ENCODE measurements at regions not wholly inside any gene's neighbourhood (a gene's known extent, or its start where the extent isn't known, plus 50 kb on each side); places are given as distances from the start of the nearest gene placed in this dataset.

DNA sequence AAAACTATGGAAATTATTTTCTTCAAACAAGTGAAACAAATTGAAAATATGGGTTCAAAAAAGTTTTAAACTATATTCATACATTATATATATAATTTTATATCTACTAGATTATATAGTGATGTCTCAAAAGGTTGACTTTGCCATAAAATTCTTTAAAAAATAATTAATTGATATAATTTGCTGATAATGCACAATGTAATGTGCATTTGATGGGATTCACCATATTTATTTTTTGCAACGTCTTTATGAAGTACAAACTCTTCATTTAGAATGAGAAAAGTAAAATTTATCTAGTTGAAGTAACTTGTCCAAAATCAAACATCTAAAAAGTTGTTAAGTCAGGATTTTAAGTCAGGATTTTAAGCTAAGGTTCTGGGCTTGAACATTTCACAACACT lies 1954.5 kb upstream of the PCDH20 start:
- TF ChIP-seq, protein P1, sequence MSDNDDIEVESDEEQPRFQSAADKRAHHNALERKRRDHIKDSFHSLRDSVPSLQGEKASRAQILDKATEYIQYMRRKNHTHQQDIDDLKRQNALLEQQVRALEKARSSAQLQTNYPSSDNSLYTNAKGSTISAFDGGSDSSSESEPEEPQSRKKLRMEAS (IDR thresholded peaks at IDR 0.05): no peak
- TF ChIP-seq POLR2AphosphoS5 (IDR thresholded peaks at IDR 0.05; ENCODE audit: low read depth, low read length) (no peak), RAD21 (IDR thresholded peaks at IDR 0.05; ENCODE audit: low read depth) (no peak), JUND (IDR thresholded peaks at IDR 0.05) (no peak), POLR2A (IDR thresholded peaks at IDR 0.05; ENCODE audit: borderline replicate concordance, extremely low read depth, insufficient read depth, insufficient read length) (no peak), CEBPB (IDR thresholded peaks at IDR 0.05; ENCODE audit: low read depth) (no peak)
- TF ChIP-seq, protein P2, sequence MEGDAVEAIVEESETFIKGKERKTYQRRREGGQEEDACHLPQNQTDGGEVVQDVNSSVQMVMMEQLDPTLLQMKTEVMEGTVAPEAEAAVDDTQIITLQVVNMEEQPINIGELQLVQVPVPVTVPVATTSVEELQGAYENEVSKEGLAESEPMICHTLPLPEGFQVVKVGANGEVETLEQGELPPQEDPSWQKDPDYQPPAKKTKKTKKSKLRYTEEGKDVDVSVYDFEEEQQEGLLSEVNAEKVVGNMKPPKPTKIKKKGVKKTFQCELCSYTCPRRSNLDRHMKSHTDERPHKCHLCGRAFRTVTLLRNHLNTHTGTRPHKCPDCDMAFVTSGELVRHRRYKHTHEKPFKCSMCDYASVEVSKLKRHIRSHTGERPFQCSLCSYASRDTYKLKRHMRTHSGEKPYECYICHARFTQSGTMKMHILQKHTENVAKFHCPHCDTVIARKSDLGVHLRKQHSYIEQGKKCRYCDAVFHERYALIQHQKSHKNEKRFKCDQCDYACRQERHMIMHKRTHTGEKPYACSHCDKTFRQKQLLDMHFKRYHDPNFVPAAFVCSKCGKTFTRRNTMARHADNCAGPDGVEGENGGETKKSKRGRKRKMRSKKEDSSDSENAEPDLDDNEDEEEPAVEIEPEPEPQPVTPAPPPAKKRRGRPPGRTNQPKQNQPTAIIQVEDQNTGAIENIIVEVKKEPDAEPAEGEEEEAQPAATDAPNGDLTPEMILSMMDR (IDR thresholded peaks at IDR 0.05 in 2 of 3, conservative IDR thresholded peaks at IDR 0.05 in 1 of 3; ENCODE audit: borderline replicate concordance in 1 of 3, insufficient read depth in 1 of 3, low read depth in 2 of 3, low read length in 2 of 3): no peak
- TF ChIP-seq, protein P3, sequence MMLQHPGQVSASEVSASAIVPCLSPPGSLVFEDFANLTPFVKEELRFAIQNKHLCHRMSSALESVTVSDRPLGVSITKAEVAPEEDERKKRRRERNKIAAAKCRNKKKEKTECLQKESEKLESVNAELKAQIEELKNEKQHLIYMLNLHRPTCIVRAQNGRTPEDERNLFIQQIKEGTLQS (IDR thresholded peaks at IDR 0.05): no peak
- TF ChIP-seq, protein P4, sequence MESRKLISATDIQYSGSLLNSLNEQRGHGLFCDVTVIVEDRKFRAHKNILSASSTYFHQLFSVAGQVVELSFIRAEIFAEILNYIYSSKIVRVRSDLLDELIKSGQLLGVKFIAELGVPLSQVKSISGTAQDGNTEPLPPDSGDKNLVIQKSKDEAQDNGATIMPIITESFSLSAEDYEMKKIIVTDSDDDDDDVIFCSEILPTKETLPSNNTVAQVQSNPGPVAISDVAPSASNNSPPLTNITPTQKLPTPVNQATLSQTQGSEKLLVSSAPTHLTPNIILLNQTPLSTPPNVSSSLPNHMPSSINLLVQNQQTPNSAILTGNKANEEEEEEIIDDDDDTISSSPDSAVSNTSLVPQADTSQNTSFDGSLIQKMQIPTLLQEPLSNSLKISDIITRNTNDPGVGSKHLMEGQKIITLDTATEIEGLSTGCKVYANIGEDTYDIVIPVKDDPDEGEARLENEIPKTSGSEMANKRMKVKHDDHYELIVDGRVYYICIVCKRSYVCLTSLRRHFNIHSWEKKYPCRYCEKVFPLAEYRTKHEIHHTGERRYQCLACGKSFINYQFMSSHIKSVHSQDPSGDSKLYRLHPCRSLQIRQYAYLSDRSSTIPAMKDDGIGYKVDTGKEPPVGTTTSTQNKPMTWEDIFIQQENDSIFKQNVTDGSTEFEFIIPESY (IDR thresholded peaks at IDR 0.05; ENCODE audit: extremely low read depth, insufficient replicate concordance, low read length): no peak

Data from HCT116 (cell line).